Pancreas (tissue), 10 donors: ENCODE measurements at regions not wholly inside any gene's neighbourhood (a gene's known extent, or its start where the extent isn't known, plus 50 kb on each side); places are given as distances from the start of the nearest gene placed in this dataset.

ENCODE experiments used
- ATAC-seq, 4 donors: fragments of 200-7000 bp; cut with Tn5 transposase; one replicate each; pipeline versions ENCODE4 v1.8.0 to v1.9.1; 2020; ENCODE audit warnings: mild to moderate bottlenecking in 4 of 4, moderate library complexity in 4 of 4
- DNase-seq, 6 donors: peaks; one replicate each; pipeline ENCODE4 v3.0.0-alpha.2; 2020
- FAIRE-seq: peaks from 2 replicates; lab custom pipeline; 2012; peaks lifted over from hg19 to GRCh38; lab: Jason Lieb, UNC
- H3K27ac ChIP-seq, 4 donors: fragments of 200-600 bp; sonication (generic); 1 replicate in 3 of 4; 2 replicates in 1 of 4; pipeline versions ENCODE4 v1.5.0 to v1.8.0; 2020
- H3K27me3 ChIP-seq, 4 donors: fragments of 200-600 bp; one replicate each; pipeline ENCODE4 v1.8.0; 2021
- H3K36me3 ChIP-seq, 3 donors: fragments of 200-600 bp; sonication (generic) in 1 of 3; one replicate each; pipeline versions ENCODE4 v1.5.0 to v1.8.0; 2020 to 2021
- H3K4me1 ChIP-seq, 3 donors: fragments of 200-600 bp; one replicate each; pipeline ENCODE4 v1.8.0; 2021
- H3K4me3 ChIP-seq, 4 donors: fragments of 200-600 bp; sonication (generic) in 2 of 4; one replicate each; pipeline versions ENCODE4 v1.5.0 to v1.8.0; 2020 to 2021
- H3K9me3 ChIP-seq, 4 donors: fragments of 200-600 bp; one replicate each; pipeline ENCODE4 v1.8.0; 2021
- WGBS, 2 donors: extraction: QIAGEN DNeasy Blood & Tissue Kit; methylation state at CpG; one replicate each; pipeline ENCODE4 v1.1.7; 2013; 5-methylcytosine and 5-hydroxymethylcytosine counted together
- intact Hi-C, 3 donors: fragments of 100-400 bp; cut with DNase I; formaldehyde crosslinking; loops; one replicate each; pipeline versions ENCODE4 v1.11.1 to v1.14.2; 2022
- TF ChIP-seq, protein P1 (sequence below), 4 donors: fragments of 200-600 bp; sonication (generic) in 3 of 4; IDR thresholded peaks; one replicate each; pipeline versions ENCODE4 v1.5.0 to v1.8.0; 2021; ENCODE audit warnings: antibody characterized with exemption in 4 of 4
- donor health status: healthy with polysubstance abuse.
- donor health status: DM: no; HTN: no; CAD: no; lungs with moderate emphysema.
- donor health status: DM: no; HTN: no; CAD: no.
- donor health status: control.
- donor health status: control.
- donor health status: Bipolar disorder and iron deficiency.
- donor health status: DM: yes; HTN: yes; CAD: no.
- donor health status: DM: no; HTN: no; CAD: no.
- donor health status: DM: no; HTN: no; CAD: no.
- donor health status: DM: yes; HTN: yes; CAD: no.

DNA sequence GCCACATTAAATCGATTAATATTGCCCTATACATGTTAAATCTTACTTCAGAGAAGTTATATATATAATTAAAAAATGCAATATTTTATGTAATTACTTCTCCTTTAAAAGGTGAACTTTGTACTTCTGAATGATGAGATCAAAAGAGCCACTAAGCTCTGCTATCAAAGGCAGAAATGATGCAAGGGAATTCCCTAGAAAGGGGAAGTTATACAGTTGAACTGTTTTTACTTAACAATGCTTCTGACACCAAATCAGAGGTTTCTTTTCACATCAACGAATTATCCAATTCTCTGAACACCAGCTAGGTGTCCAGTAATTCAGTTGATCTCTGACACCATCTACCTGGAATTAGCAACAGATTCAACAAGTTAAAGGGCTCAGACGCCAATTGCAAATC, 319.9 kb upstream of the TSHZ2 start:
- H3K9me3 ChIP-seq: no peaks in the 10 kb centered on the region
- ATAC-seq (no peak), DNase-seq (no peak), FAIRE-seq (no peak)
- WGBS, 2 donors: 48 to 66% methylated on average over 3 of the region's 3 CpGs
- H3K4me3 ChIP-seq: no peak overlapping the region
- no peaks in the 10 kb centered on the region for H3K36me3 ChIP-seq
- intact Hi-C loops: no loop called here
- no peak overlapping the region for H3K27ac ChIP-seq
- TF ChIP-seq, protein P1, sequence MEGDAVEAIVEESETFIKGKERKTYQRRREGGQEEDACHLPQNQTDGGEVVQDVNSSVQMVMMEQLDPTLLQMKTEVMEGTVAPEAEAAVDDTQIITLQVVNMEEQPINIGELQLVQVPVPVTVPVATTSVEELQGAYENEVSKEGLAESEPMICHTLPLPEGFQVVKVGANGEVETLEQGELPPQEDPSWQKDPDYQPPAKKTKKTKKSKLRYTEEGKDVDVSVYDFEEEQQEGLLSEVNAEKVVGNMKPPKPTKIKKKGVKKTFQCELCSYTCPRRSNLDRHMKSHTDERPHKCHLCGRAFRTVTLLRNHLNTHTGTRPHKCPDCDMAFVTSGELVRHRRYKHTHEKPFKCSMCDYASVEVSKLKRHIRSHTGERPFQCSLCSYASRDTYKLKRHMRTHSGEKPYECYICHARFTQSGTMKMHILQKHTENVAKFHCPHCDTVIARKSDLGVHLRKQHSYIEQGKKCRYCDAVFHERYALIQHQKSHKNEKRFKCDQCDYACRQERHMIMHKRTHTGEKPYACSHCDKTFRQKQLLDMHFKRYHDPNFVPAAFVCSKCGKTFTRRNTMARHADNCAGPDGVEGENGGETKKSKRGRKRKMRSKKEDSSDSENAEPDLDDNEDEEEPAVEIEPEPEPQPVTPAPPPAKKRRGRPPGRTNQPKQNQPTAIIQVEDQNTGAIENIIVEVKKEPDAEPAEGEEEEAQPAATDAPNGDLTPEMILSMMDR (IDR thresholded peaks at IDR 0.05): no peak
- H3K27me3 ChIP-seq: peaks cover 0 to 4% (median 0%) of the 10 kb centered on the region in 4 donors
- no peaks in the 10 kb centered on the region for H3K4me1 ChIP-seq

DNA sequence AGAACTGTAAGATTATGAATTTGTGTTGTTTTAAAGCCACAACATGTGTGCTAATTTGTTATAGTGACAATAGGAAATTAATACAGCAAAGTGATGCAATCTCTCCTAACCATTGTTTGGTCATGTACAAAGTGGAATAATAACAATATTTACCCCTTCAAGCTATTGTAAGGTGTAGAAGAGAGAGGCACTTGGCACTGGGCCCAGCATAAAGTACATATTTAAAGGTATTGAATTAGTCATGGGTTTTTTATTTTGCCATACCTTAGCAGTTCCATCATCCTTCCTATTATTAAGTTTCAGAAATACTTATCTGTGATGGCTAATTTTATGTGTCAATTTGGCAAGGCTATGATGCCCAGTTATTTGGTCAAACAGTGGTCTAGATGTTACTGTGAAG, 322.4 kb upstream of the TSHZ2 start:
- Histone ChIP-seq H3K27me3 (no peaks in the 10 kb centered on the region), H3K9me3 (no peaks in the 10 kb centered on the region), H3K4me1 (no peaks in the 10 kb centered on the region), H3K27ac (no peak overlapping the region), H3K36me3 (no peaks in the 10 kb centered on the region), H3K4me3 (no peak overlapping the region)
- TF ChIP-seq, protein P1 (IDR thresholded peaks at IDR 0.05): no peak
- FAIRE-seq (no peak), ATAC-seq (no peak), DNase-seq (no peak)
- intact Hi-C loops: no loop called here

DNA sequence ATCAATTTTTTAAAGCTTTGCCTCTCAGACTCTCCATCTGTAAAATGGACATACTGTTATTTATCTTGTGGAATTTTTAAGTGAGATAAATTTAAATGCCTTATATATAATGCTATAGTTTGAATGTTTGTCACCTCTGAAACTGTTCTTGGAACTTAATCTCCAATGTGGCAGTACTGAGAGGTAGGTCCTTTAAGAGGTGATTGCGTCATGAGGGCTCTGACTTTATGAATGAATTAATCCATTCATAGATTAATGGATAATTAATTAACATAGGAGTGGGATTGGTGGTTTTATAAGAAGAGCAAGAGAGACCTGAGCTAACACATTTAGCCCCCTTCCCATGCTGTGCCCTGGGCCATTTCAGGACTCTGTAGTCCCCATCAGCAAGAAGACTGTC, 326.3 kb upstream of the TSHZ2 start:
- TF ChIP-seq, protein P1 (IDR thresholded peaks at IDR 0.05): no peak
- intact Hi-C loops: no loop called here
- Histone ChIP-seq H3K4me1 (no peaks in the 10 kb centered on the region), H3K36me3 (no peaks in the 10 kb centered on the region), H3K27ac (no peak overlapping the region), H3K9me3 (no peaks in the 10 kb centered on the region), H3K4me3 (no peak overlapping the region), H3K27me3 (no peaks in the 10 kb centered on the region)
- WGBS, 2 donors: 86 to 91% methylated on average over 1 of the region's 1 CpG
- DNase-seq (no peak), FAIRE-seq (no peak), ATAC-seq (no peak)

DNA sequence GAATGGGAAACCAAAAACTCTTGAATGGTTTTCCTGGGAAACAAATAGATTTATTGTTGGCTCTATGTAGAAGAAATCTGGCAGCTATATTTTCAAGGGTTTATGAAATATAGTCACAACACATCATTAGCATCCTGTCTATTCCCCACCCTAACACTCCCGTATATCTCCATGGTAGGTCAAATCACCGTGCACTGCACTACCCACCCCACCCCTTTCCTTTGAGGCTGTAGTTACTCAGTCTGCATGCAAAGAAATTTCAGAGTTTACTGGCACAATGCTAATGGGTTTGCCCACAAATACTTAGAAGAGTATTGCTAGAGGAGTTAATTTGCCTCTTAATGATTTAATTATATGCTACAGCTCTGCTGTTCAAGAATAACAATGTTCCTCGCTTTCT, 329.1 kb upstream of the TSHZ2 start:
- H3K9me3 ChIP-seq: no peaks in the 10 kb centered on the region
- no peaks in the 10 kb centered on the region for H3K27me3 ChIP-seq
- no peak for FAIRE-seq
- no peaks in the 10 kb centered on the region for H3K36me3 ChIP-seq
- no peak for ATAC-seq
- H3K27ac ChIP-seq: no peak overlapping the region
- H3K4me1 ChIP-seq: no peaks in the 10 kb centered on the region
- intact Hi-C loops: no loop called here
- DNase-seq: no peak
- 91 to 96% methylated on average over 3 of the region's 3 CpGs for WGBS, 2 donors
- no peak overlapping the region for H3K4me3 ChIP-seq
- TF ChIP-seq, protein P1 (IDR thresholded peaks at IDR 0.05): no peak

DNA sequence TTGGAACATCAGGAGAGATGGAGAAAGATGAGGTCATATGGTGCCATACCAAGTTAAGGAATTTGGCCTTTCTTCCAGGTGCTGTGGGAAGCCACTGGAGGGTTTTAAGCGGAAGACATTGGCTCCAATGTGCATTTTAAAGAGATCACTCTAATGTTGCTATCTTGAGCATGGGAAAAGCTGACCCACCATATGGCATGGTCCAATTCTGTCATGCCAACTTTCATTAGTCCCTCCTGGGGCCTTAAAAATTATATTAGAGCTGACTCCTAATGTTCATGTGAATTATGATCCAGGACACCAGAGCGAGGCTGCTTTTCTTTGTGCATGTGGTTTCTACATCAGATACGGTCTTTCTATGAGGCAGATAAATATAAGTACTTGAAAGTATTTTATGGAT, 335.0 kb upstream of the TSHZ2 start:
- Histone ChIP-seq H3K9me3 (no peaks in the 10 kb centered on the region), H3K27me3 (no peaks in the 10 kb centered on the region), H3K4me3 (no peak overlapping the region), H3K4me1 (no peaks in the 10 kb centered on the region), H3K27ac (no peak overlapping the region), H3K36me3 (no peaks in the 10 kb centered on the region)
- 92 to 98% methylated on average over 3 of the region's 3 CpGs for WGBS, 2 donors
- FAIRE-seq (no peak), ATAC-seq (no peak), DNase-seq (no peak)
- intact Hi-C loops: no loop called here
- TF ChIP-seq, protein P1 (IDR thresholded peaks at IDR 0.05): no peak
